ENCODE measurements at regions not wholly inside any gene's neighbourhood (a gene's known extent, or its start where the extent isn't known, plus 50 kb on each side); places are given as distances from the start of the nearest gene placed in this dataset.

DNA sequence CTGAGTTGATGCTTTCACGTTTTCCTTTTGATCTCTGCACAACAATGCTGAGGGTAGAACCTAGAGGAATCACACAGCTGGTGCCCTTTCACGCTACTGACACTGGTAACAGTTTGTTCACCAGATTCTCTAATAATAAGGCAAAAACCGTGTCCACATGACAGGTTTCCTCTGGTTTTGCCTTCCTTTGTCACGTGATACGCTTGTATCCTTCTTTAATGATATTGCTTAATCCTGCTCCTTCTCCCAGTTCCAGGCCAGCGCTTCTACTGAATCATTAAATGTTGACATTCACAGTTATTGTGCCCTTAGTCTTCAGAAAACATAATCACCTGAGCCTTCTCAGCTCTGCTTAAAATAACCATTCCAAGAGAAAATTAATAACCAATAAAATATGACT lies 978.2 kb upstream of the NCAM2 start:
- Histone ChIP-seq H2BK5ac (ENCODE audit: low read depth, low read length, poor library complexity, severe bottlenecking) (no peak overlapping the region), H3K4me1 (ENCODE audit: control insufficient read depth, insufficient read depth, low read depth, low read length) (no peaks in the 10 kb centered on the region), H3K9ac (ENCODE audit: low read length) (no peak overlapping the region), H3K4ac (ENCODE audit: low read depth in 1 of 2, low read length in 2 of 2) (no peak overlapping the region), H3K14ac (ENCODE audit: low read length in 2 of 2) (no peak overlapping the region), H3K4me2 (ENCODE audit: low read length, poor library complexity, severe bottlenecking) (no peak overlapping the region), H3K9me3 (ENCODE audit: control insufficient read depth, low read length) (peaks cover 10% of the 10 kb centered on the region), H4K91ac (ENCODE audit: low read length) (no peak overlapping the region), H3K27ac (ENCODE audit: low read length, poor library complexity, severe bottlenecking) (no peak overlapping the region), H2AFZ (ENCODE audit: low read depth, low read length) (peak overlapping the region; percentile 42), H2BK12ac (ENCODE audit: low read length in 2 of 2) (no peak overlapping the region), H3K79me1 (replicated peaks; ENCODE audit: low read length, poor library complexity, severe bottlenecking) (no peaks in the 10 kb centered on the region), H2BK15ac (ENCODE audit: low read depth, poor library complexity, severe bottlenecking) (no peak overlapping the region), H2AK5ac (ENCODE audit: low read length, severe bottlenecking) (no peak overlapping the region), H3K36me3 (ENCODE audit: control insufficient read depth in 1 of 2, insufficient read depth in 2 of 2, low read depth in 1 of 2, low read length in 2 of 2) (no peaks in the 10 kb centered on the region), H2BK120ac (ENCODE audit: low read depth, low read length) (no peak overlapping the region), H3K27me3 (ENCODE audit: control insufficient read depth in 1 of 2, insufficient read depth in 1 of 2, low read length in 2 of 2) (no peaks in the 10 kb centered on the region), H3K23ac (ENCODE audit: low read length in 2 of 2) (no peak overlapping the region), H3K18ac (ENCODE audit: low read depth in 1 of 2, low read length in 2 of 2) (no peak overlapping the region), H3K4me3 (ENCODE audit: insufficient read depth in 1 of 2, low read depth in 1 of 2, low read length in 2 of 2) (no peak overlapping the region), H4K8ac (ENCODE audit: low read length) (no peak overlapping the region)
- 70% methylated on average over 6 of the region's 6 CpGs for WGBS
- no peak for DNase-seq

DNA sequence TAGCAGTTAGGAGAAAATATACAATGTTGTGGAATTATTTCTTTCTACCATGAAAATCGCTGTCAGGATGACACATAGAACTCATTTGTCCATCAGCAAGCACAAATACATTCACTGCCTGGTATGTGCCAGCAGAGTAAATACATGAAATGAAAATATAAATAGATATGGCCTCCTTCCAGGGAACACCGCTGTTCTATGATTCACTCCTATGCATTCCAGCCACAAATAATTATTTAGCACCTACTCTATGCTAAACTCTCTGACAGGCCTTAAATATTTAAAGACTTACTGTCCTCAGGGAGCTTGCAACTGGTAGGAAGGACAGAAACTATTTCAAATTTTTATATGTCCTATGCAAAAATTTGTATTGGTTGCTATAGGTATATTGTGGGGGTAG lies 975.0 kb upstream of the NCAM2 start:
- Histone ChIP-seq H3K23ac (ENCODE audit: low read length in 2 of 2) (no peak overlapping the region), H3K18ac (ENCODE audit: low read depth in 1 of 2, low read length in 2 of 2) (no peak overlapping the region), H3K14ac (ENCODE audit: low read length in 2 of 2) (no peak overlapping the region), H3K4me1 (ENCODE audit: control insufficient read depth, insufficient read depth, low read depth, low read length) (no peaks in the 10 kb centered on the region), H3K36me3 (ENCODE audit: control insufficient read depth in 1 of 2, insufficient read depth in 2 of 2, low read depth in 1 of 2, low read length in 2 of 2) (no peaks in the 10 kb centered on the region), H3K27ac (ENCODE audit: low read length, poor library complexity, severe bottlenecking) (no peak overlapping the region), H3K4me3 (ENCODE audit: insufficient read depth in 1 of 2, low read depth in 1 of 2, low read length in 2 of 2) (no peak overlapping the region), H2BK12ac (ENCODE audit: low read length in 2 of 2) (no peak overlapping the region), H2AK5ac (ENCODE audit: low read length, severe bottlenecking) (no peak overlapping the region), H3K4ac (ENCODE audit: low read depth in 1 of 2, low read length in 2 of 2) (no peak overlapping the region), H3K4me2 (ENCODE audit: low read length, poor library complexity, severe bottlenecking) (no peak overlapping the region), H4K91ac (ENCODE audit: low read length) (no peak overlapping the region), H2BK15ac (ENCODE audit: low read depth, poor library complexity, severe bottlenecking) (no peak overlapping the region), H2AFZ (ENCODE audit: low read depth, low read length) (no peak overlapping the region), H3K9me3 (ENCODE audit: control insufficient read depth, low read length) (peaks cover 11% of the 10 kb centered on the region), H3K9ac (ENCODE audit: low read length) (no peak overlapping the region), H2BK120ac (ENCODE audit: low read depth, low read length) (no peak overlapping the region), H3K27me3 (ENCODE audit: control insufficient read depth in 1 of 2, insufficient read depth in 1 of 2, low read length in 2 of 2) (no peaks in the 10 kb centered on the region), H3K79me1 (replicated peaks; ENCODE audit: low read length, poor library complexity, severe bottlenecking) (no peaks in the 10 kb centered on the region), H2BK5ac (ENCODE audit: low read depth, low read length, poor library complexity, severe bottlenecking) (no peak overlapping the region), H4K8ac (ENCODE audit: low read length) (no peak overlapping the region)
- WGBS, result 73% methylated on average over 1 of the region's 2 CpGs
- no peak for DNase-seq

DNA sequence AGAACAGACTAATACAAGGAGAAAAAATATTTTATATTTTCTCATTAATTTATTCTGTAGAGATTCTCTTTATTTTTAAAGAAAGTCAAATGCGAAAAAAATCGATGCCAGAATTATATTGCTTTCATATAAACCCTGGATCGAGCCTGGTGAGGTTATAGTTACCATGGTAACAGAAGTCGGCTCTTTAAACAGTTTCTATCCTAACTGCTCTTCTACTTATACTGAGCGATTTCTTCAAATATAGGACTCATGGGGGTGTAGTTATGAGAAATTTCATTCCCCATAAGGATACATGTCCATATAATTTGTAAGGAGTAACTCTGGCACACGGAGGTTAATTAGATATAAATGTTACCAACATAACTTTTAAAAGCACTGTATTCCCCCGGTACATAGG lies 973.5 kb upstream of the NCAM2 start:
- H2BK5ac ChIP-seq (ENCODE audit: low read depth, low read length, poor library complexity, severe bottlenecking), result no peak overlapping the region
- H3K27ac ChIP-seq (ENCODE audit: low read length, poor library complexity, severe bottlenecking), result no peak overlapping the region
- no peaks in the 10 kb centered on the region for H3K4me1 ChIP-seq (ENCODE audit: control insufficient read depth, insufficient read depth, low read depth, low read length)
- H3K18ac ChIP-seq (ENCODE audit: low read depth in 1 of 2, low read length in 2 of 2), result no peak overlapping the region
- H3K9me3 ChIP-seq (ENCODE audit: control insufficient read depth, low read length), result peaks cover 8% of the 10 kb centered on the region
- H2AFZ ChIP-seq (ENCODE audit: low read depth, low read length), result no peak overlapping the region
- H3K23ac ChIP-seq (ENCODE audit: low read length in 2 of 2), result no peak overlapping the region
- no peak overlapping the region for H2BK120ac ChIP-seq (ENCODE audit: low read depth, low read length)
- no peaks in the 10 kb centered on the region for H3K27me3 ChIP-seq (ENCODE audit: control insufficient read depth in 1 of 2, insufficient read depth in 1 of 2, low read length in 2 of 2)
- no peak overlapping the region for H3K4me3 ChIP-seq (ENCODE audit: insufficient read depth in 1 of 2, low read depth in 1 of 2, low read length in 2 of 2)
- H3K79me1 ChIP-seq (replicated peaks; ENCODE audit: low read length, poor library complexity, severe bottlenecking), result no peaks in the 10 kb centered on the region
- WGBS, result 100% methylated on average over 3 of the region's 7 CpGs
- no peak overlapping the region for H3K4ac ChIP-seq (ENCODE audit: low read depth in 1 of 2, low read length in 2 of 2)
- no peak for DNase-seq
- H3K4me2 ChIP-seq (ENCODE audit: low read length, poor library complexity, severe bottlenecking), result no peak overlapping the region
- no peaks in the 10 kb centered on the region for H3K36me3 ChIP-seq (ENCODE audit: control insufficient read depth in 1 of 2, insufficient read depth in 2 of 2, low read depth in 1 of 2, low read length in 2 of 2)
- no peak overlapping the region for H2BK12ac ChIP-seq (ENCODE audit: low read length in 2 of 2)
- H2BK15ac ChIP-seq (ENCODE audit: low read depth, poor library complexity, severe bottlenecking), result no peak overlapping the region
- no peak overlapping the region for H4K91ac ChIP-seq (ENCODE audit: low read length)
- H3K14ac ChIP-seq (ENCODE audit: low read length in 2 of 2), result no peak overlapping the region
- H3K9ac ChIP-seq (ENCODE audit: low read length), result no peak overlapping the region
- no peak overlapping the region for H4K8ac ChIP-seq (ENCODE audit: low read length)
- no peak overlapping the region for H2AK5ac ChIP-seq (ENCODE audit: low read length, severe bottlenecking)

DNA sequence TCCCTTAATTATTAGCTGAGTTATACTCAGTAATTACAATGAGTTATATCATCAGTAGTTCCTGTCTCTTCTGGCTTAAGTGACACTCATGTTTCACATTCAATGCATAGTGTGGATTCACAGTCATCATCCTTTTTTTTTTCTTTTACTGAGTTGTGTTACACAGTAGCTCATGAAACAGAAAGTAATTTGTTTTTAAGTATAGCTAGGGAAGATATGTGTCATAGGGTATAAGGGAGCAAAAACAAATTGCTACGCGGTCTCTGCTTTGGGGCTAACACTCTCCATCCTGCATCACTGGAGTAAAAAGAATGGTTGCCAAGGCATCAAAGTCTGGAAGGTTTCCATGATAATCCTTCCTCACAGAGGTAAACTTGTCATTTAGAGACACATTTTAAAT lies 971.7 kb upstream of the NCAM2 start:
- H2BK12ac ChIP-seq (ENCODE audit: low read length in 2 of 2), result no peak overlapping the region

More for the DNA sequence above, 971.7 kb upstream of the NCAM2 start:
- Histone ChIP-seq H3K27ac (ENCODE audit: low read length, poor library complexity, severe bottlenecking) (no peak overlapping the region), H3K23ac (ENCODE audit: low read length in 2 of 2) (no peak overlapping the region), H3K4ac (ENCODE audit: low read depth in 1 of 2, low read length in 2 of 2) (no peak overlapping the region), H2BK120ac (ENCODE audit: low read depth, low read length) (no peak overlapping the region), H4K91ac (ENCODE audit: low read length) (no peak overlapping the region), H2AK5ac (ENCODE audit: low read length, severe bottlenecking) (no peak overlapping the region), H3K14ac (ENCODE audit: low read length in 2 of 2) (no peak overlapping the region), H3K4me1 (ENCODE audit: control insufficient read depth, insufficient read depth, low read depth, low read length) (no peaks in the 10 kb centered on the region), H3K9ac (ENCODE audit: low read length) (no peak overlapping the region), H3K18ac (ENCODE audit: low read depth in 1 of 2, low read length in 2 of 2) (no peak overlapping the region), H3K9me3 (ENCODE audit: control insufficient read depth, low read length) (peaks cover 4% of the 10 kb centered on the region), H3K27me3 (ENCODE audit: control insufficient read depth in 1 of 2, insufficient read depth in 1 of 2, low read length in 2 of 2) (no peaks in the 10 kb centered on the region), H2BK15ac (ENCODE audit: low read depth, poor library complexity, severe bottlenecking) (no peak overlapping the region), H3K4me2 (ENCODE audit: low read length, poor library complexity, severe bottlenecking) (no peak overlapping the region), H3K4me3 (ENCODE audit: insufficient read depth in 1 of 2, low read depth in 1 of 2, low read length in 2 of 2) (no peak overlapping the region), H3K79me1 (replicated peaks; ENCODE audit: low read length, poor library complexity, severe bottlenecking) (no peaks in the 10 kb centered on the region), H2BK5ac (ENCODE audit: low read depth, low read length, poor library complexity, severe bottlenecking) (no peak overlapping the region), H2AFZ (ENCODE audit: low read depth, low read length) (no peak overlapping the region), H3K36me3 (ENCODE audit: control insufficient read depth in 1 of 2, insufficient read depth in 2 of 2, low read depth in 1 of 2, low read length in 2 of 2) (no peaks in the 10 kb centered on the region), H4K8ac (ENCODE audit: low read length) (no peak overlapping the region)
- DNase-seq, result no peak
- no CpG with 5 or more reads among the region's 2 CpGs for WGBS

All from mesenchymal stem cell (in vitro differentiated cells and primary cell).